GM10266 (cell line): ENCODE measurements at regions not wholly inside any gene's neighbourhood (a gene's known extent, or its start where the extent isn't known, plus 50 kb on each side); places are given as distances from the start of the nearest gene placed in this dataset.

Source experiments
- DNase-seq: peaks from one replicate; pipeline ENCODE4 v3.0.0; 2012; ENCODE audit errors: extremely low spot score
- CTCF ChIP-seq: IDR thresholded peaks from 2 replicates; pipeline ENCODE4 v1.5.1; 2012; ENCODE audit warnings: mild to moderate bottlenecking, low read depth; ENCODE audit not compliant: control insufficient read depth, insufficient read depth; ENCODE audit errors: missing control alignments

- TF ChIP-seq CTCF = no peak
- peak; percentile 26 for DNase-seq
These were observed 68.1 kb upstream of the FBXL7 start for GRCh38 chr5:15431923-15432322.

GRCh38 chr5:15425766-15426165 lies 74.2 kb upstream of the FBXL7 start:
- DNase-seq = no peak
- TF ChIP-seq CTCF = no peak

- TF ChIP-seq CTCF = no peak
- no peak for DNase-seq
These were observed 75.2 kb upstream of the FBXL7 start for GRCh38 chr5:15424769-15425168.

GRCh38 chr5:15421921-15422412 lies 78.0 kb upstream of the FBXL7 start:
- no peak for DNase-seq
- TF ChIP-seq CTCF = no peak

GRCh38 chr5:15421381-15421780 lies 78.6 kb upstream of the FBXL7 start:
- no peak for DNase-seq
- TF ChIP-seq CTCF = no peak

GRCh38 chr5:15420201-15420600 lies 79.8 kb upstream of the FBXL7 start:
- no peak for DNase-seq

GRCh38 chr5:15417156-15417555 lies 82.8 kb upstream of the FBXL7 start:
- TF ChIP-seq CTCF = no peak
- DNase-seq = no peak

More at GRCh38 chr5:15420201-15420600, 79.8 kb upstream of the FBXL7 start:
- no peak for TF ChIP-seq CTCF

GRCh38 chr5:15406478-15406877 lies 93.5 kb upstream of the FBXL7 start:
- no peak for DNase-seq
- no peak for TF ChIP-seq CTCF
